Astrocyte (in vitro differentiated cells and primary cell): ENCODE measurements at regions not wholly inside any gene's neighbourhood (a gene's known extent, or its start where the extent isn't known, plus 50 kb on each side); places are given as distances from the start of the nearest gene placed in this dataset.

ENCODE experiments used
- EZH2 ChIP-seq: IDR thresholded peaks from 2 replicates; pipeline ENCODE4 v1.6.1; 2012; ENCODE audit warnings: mild to moderate bottlenecking, low read length, inconsistent platforms; ENCODE audit not compliant: insufficient read depth
- TF ChIP-seq, protein P1 (sequence below): IDR thresholded peaks from 2 replicates; pipeline ENCODE4 v1.5.1; 2011; ENCODE audit warnings: low read depth, mild to moderate bottlenecking, inconsistent platforms, low read length, moderate library complexity; ENCODE audit not compliant: insufficient read depth

- TF ChIP-seq, protein P1, sequence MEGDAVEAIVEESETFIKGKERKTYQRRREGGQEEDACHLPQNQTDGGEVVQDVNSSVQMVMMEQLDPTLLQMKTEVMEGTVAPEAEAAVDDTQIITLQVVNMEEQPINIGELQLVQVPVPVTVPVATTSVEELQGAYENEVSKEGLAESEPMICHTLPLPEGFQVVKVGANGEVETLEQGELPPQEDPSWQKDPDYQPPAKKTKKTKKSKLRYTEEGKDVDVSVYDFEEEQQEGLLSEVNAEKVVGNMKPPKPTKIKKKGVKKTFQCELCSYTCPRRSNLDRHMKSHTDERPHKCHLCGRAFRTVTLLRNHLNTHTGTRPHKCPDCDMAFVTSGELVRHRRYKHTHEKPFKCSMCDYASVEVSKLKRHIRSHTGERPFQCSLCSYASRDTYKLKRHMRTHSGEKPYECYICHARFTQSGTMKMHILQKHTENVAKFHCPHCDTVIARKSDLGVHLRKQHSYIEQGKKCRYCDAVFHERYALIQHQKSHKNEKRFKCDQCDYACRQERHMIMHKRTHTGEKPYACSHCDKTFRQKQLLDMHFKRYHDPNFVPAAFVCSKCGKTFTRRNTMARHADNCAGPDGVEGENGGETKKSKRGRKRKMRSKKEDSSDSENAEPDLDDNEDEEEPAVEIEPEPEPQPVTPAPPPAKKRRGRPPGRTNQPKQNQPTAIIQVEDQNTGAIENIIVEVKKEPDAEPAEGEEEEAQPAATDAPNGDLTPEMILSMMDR = no peak
- no peak for TF ChIP-seq EZH2
These were observed 322.3 kb upstream of the ADCY2 start for GRCh38 chr5:7073666-7074065.
